Adrenal gland (tissue), 9 donors: ENCODE measurements at regions not wholly inside any gene's neighbourhood (a gene's known extent, or its start where the extent isn't known, plus 50 kb on each side); places are given as distances from the start of the nearest gene placed in this dataset.

ENCODE experiments used
- DNase-seq, 7 donors: peaks; one replicate each; pipeline ENCODE4 v3.0.0-alpha.2; 2019 to 2020
- H3K27ac ChIP-seq, 5 donors: fragments of 200-600 bp; sonication (generic) in 4 of 5; 1 replicate in 3 of 5; 2 replicates in 2 of 5; pipeline versions ENCODE4 v1.5.1 to v1.8.0; 2016 to 2020; ENCODE audit warnings: mild to moderate bottlenecking in 1 of 5
- H3K27me3 ChIP-seq: fragments of 200-600 bp; 2 replicates; pipeline ENCODE4 v1.8.0; 2021
- H3K36me3 ChIP-seq, 2 donors: fragments of 200-600 bp; replicated peaks in 1 of 2; 1 replicate in 1 of 2; 2 replicates in 1 of 2; pipeline versions ENCODE4 v1.5.1 to v1.8.0; 2018 to 2022
- H3K4me1 ChIP-seq, 2 donors: fragments of 200-600 bp; replicated peaks in 1 of 2; 1 replicate in 1 of 2; 2 replicates in 1 of 2; pipeline versions ENCODE4 v1.5.1 to v1.8.0; 2018 to 2021
- H3K4me3 ChIP-seq, 4 donors: fragments of 200-600 bp; sonication (generic) in 3 of 4; one replicate each; pipeline ENCODE4 v1.5.1; 2016 to 2018
- H3K9me3 ChIP-seq, 3 donors: fragments of 200-600 bp; sonication (generic) in 1 of 3; replicated peaks in 1 of 3; 1 replicate in 2 of 3; 2 replicates in 1 of 3; pipeline versions ENCODE4 v1.5.1 to v1.8.0; 2016 to 2021
- CTCF ChIP-seq, 6 experiments: fragments of 450-650 bp in 4 of 6; fragments of 200-600 bp in 2 of 6; sonication (generic) in 1 of 6; IDR thresholded peaks; 1 replicate in 5 of 6; 2 replicates in 1 of 6; pipeline versions ENCODE4 v1.5.1 to v1.8.0; 2016 to 2021; ENCODE audit warnings: antibody characterized with exemption in 6 of 6, mild to moderate bottlenecking in 2 of 6, moderate library complexity in 1 of 6
- POLR2A ChIP-seq, 2 donors: fragments of 450-650 bp; IDR thresholded peaks; one replicate each; pipeline ENCODE4 v1.6.1; 2017; ENCODE audit warnings: antibody characterized with exemption in 2 of 2, mild to moderate bottlenecking in 2 of 2, moderate library complexity in 1 of 2
- WGBS, 4 donors: extraction: QIAGEN DNeasy Blood & Tissue Kit in 2 of 4; methylation state at CpG; one replicate each; pipeline versions ENCODE4 v1.1.5 to v1.1.7; 2013 to 2017; 5-methylcytosine and 5-hydroxymethylcytosine counted together
- intact Hi-C, 2 donors: fragments of 100-400 bp; cut with DNase I; formaldehyde crosslinking; loops; one replicate each; pipeline versions ENCODE4 v1.14.1 to v1.15.0; 2022 to 2023
- donor health status: healthy with polysubstance abuse.
- donor health status: Bipolar disorder and iron deficiency.
- donor health status: DM: yes; HTN: yes; CAD: no.
- donor health status: DM: no; HTN: no; CAD: no.
- donor health status: DM: no; HTN: no; CAD: no.

GRCh38 chr2:238502088-238502810, 75.5 kb downstream of the ASB1 start:
- Histone ChIP-seq H3K36me3 (no peaks in the 10 kb centered on the region), H3K27ac (no peak overlapping the region), H3K4me3 (no peak overlapping the region), H3K27me3 (no peaks in the 10 kb centered on the region), H3K4me1 (no peaks in the 10 kb centered on the region), H3K9me3 (no peaks in the 10 kb centered on the region)
- intact Hi-C loops, result no loop called here
- TF ChIP-seq CTCF (IDR thresholded peaks at IDR 0.05) (no peak), POLR2A (IDR thresholded peaks at IDR 0.05) (no peak)
- DNase-seq, result no peak
- WGBS, 4 donors, result 84 to 93% (median 88%) methylated on average over 12 to 13 of the region's 13 CpGs

DNA sequence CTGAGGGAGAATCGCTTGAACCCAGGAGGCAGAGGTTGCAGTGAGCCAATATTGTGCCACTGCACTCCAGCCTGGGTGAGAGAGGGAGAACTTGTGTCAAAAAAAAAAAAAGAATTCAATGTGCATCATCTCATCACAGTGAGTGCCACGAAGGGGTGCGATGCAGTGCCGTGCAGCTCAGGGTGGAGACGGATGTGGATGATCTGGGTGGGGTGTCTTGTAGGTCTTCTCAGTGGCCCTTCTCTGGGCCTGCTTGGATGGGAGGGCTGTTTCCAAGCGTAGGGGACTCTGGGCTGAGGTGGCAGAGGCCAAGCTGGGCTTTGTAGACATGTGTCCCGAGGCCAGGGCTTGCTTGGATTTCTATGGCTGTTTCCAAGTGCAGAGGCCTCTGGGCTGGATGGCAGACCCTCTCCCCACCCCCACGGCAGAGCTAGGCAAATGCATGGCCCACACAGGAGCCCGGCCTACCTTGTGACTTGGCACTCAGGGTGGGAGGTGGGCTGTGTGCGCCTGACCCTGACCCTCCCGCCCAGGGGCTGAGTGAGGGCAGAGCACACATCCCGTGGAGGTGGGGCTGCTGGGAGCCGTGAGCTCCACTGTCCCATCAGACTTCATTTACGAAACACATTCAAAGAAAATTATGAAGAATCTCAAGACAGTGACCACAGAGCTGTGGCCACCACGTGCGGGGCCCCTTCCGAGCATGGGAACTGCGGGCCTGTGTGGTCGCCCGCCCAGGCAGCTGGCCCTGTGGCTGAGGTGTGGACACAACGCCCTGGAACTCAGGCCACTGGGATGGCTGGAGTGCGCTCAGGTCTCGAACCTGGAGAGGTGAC, 76.4 kb downstream of the ASB1 start:
- no peaks in the 10 kb centered on the region for H3K9me3 ChIP-seq
- no peak for DNase-seq
- 89 to 94% (median 92%) methylated on average over 9 to 23 of the region's 23 CpGs for WGBS, 4 donors
- no peak overlapping the region for H3K27ac ChIP-seq
- TF ChIP-seq POLR2A (IDR thresholded peaks at IDR 0.05), result no peak
- TF ChIP-seq CTCF (IDR thresholded peaks at IDR 0.05), result no peak
- no peaks in the 10 kb centered on the region for H3K36me3 ChIP-seq
- H3K4me3 ChIP-seq, result no peak overlapping the region
- intact Hi-C loops, result no loop called here
- H3K27me3 ChIP-seq, result no peaks in the 10 kb centered on the region
- H3K4me1 ChIP-seq, result no peaks in the 10 kb centered on the region

DNA sequence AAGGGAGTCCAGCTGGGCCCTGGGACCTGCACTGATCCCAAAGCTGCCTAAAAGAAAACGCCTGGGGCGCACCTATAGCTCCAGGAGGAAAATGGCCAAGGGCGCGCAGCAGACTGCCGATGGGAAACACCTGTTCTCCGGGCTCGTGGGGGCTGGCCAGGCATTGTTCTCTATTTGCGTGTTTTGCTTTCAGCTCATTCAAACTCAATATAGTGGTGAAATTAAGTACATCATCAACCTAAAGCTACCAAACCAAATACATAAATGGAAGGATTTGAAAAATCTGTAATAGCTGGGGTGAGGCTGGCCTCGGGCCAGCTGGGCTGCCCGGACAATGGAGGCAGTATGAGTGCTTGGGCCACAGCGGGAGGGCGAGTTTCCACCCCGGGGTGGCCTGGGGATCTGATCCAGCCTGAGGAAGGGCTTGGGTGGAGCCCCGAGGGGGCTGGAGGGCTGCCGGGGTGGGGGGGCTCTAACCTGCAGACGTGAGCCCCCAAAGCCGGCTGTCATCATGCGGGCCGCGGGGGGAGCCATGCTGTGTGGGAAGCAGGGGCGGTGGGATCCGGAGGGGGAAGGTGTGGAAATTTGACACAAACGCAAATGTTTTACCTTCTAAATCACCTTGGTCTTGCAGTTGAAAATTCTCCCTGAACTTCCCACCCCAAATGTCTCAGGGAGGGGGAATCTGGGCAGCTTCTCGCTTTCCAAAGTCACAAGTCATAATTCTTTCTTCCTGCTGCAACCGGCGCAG, 77.6 kb downstream of the ASB1 start:
- 77 to 85% (median 82%) methylated on average over 20 to 26 of the region's 26 CpGs for WGBS, 4 donors
- Histone ChIP-seq H3K27ac (no peak overlapping the region), H3K4me3 (no peak overlapping the region), H3K27me3 (no peaks in the 10 kb centered on the region), H3K4me1 (no peaks in the 10 kb centered on the region), H3K9me3 (no peaks in the 10 kb centered on the region), H3K36me3 (no peaks in the 10 kb centered on the region)
- DNase-seq, result no peak
- TF ChIP-seq CTCF (IDR thresholded peaks at IDR 0.05) (no peak), POLR2A (IDR thresholded peaks at IDR 0.05) (no peak)
- intact Hi-C loops, result no loop called here
